HEK293T (cell line): ENCODE measurements at regions not wholly inside any gene's neighbourhood (a gene's known extent, or its start where the extent isn't known, plus 50 kb on each side); places are given as distances from the start of the nearest gene placed in this dataset.

ENCODE experiments used
- ARNT ChIP-seq: fragments of 450-650 bp; IDR thresholded peaks from 2 replicates; pipeline ENCODE4 v1.6.1; 2017; ENCODE audit warnings: mild to moderate bottlenecking
- BHLHE40 ChIP-seq: fragments of 450-650 bp; IDR thresholded peaks from 2 replicates; pipeline ENCODE4 v1.6.1; 2016; ENCODE audit warnings: mild to moderate bottlenecking, moderate library complexity, borderline replicate concordance
- ELF4 ChIP-seq: fragments of 450-650 bp; IDR thresholded peaks from 2 replicates; pipeline ENCODE4 v1.6.1; 2017; ENCODE audit warnings: antibody characterized with exemption
- FOXM1 ChIP-seq: fragments of 450-650 bp; IDR thresholded peaks from 2 replicates; pipeline ENCODE4 v1.6.1; 2017; ENCODE audit warnings: mild to moderate bottlenecking, borderline replicate concordance
- LEF1 ChIP-seq: fragments of 450-650 bp; IDR thresholded peaks from 2 replicates; pipeline ENCODE4 v1.6.1; 2017; ENCODE audit warnings: mild to moderate bottlenecking, borderline replicate concordance
- SP1 ChIP-seq: fragments of 450-650 bp; IDR thresholded peaks from 2 replicates; pipeline ENCODE4 v1.6.1; 2017

DNA sequence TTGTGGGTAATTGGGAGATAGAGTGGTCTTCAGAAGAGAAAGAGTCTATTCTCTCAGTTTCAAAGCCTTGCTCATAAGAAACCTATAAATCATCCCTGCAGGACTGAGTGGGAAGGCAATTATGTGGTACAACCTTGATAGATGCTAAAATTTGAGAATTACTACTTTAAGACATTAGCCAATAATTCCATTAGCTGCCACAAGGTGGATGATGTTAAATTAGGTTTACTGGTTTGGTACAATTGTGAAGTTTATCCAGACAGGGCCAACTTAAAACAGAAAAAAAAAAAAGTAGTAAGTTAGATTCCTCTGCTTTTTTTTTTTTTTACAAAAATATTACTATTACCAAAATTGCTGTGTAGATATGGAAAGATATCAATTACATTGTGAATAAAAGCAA, 73.2 kb upstream of the AMOT start:
- TF ChIP-seq FOXM1 (no peak), SP1 (no peak), ELF4 (no peak), ARNT (no peak), LEF1 (no peak), BHLHE40 (no peak)
